Neuronal stem cell (in vitro differentiated cells): ENCODE measurements at regions not wholly inside any gene's neighbourhood (a gene's known extent, or its start where the extent isn't known, plus 50 kb on each side); places are given as distances from the start of the nearest gene placed in this dataset.
"Not testable (repeated sequence)": the region's sequence is repeated elsewhere in the genome, so short reads cannot be mapped to it uniquely, and the experiment has no call there.

Experiments used
- DNase-seq: peaks from one replicate; pipeline ENCODE4 v3.0.0-alpha.2; 2013; ENCODE audit warnings: low spot score
- H2AFZ ChIP-seq: one replicate; pipeline ENCODE4 v1.6.1; 2013; ENCODE audit warnings: mild to moderate bottlenecking, low read length, inconsistent platforms
- H2AK5ac ChIP-seq: 2 replicates; pipeline ENCODE4 v1.6.1; 2013; ENCODE audit warnings: low read depth, mild to moderate bottlenecking, inconsistent platforms, low read length, moderate library complexity, mixed read lengths
- H2BK120ac ChIP-seq: 2 replicates; pipeline ENCODE4 v1.6.1; 2013; ENCODE audit warnings: low read depth, mild to moderate bottlenecking, inconsistent platforms, low read length, moderate library complexity, mixed read lengths
- H2BK12ac ChIP-seq: one replicate; pipeline ENCODE4 v1.6.1; 2013; ENCODE audit warnings: low read length, inconsistent platforms
- H2BK15ac ChIP-seq: 2 replicates; pipeline ENCODE4 v1.6.1; 2013; ENCODE audit warnings: mild to moderate bottlenecking, low read length, inconsistent platforms, mixed read lengths
- H2BK5ac ChIP-seq: one replicate; pipeline ENCODE4 v1.6.1; 2013; ENCODE audit warnings: inconsistent platforms, mild to moderate bottlenecking, low read length, moderate library complexity
- H3K14ac ChIP-seq: one replicate; pipeline ENCODE4 v1.6.1; 2013; ENCODE audit warnings: low read length, inconsistent platforms
- H3K18ac ChIP-seq: 2 replicates; pipeline ENCODE4 v1.6.1; 2013; ENCODE audit warnings: low read length, inconsistent platforms
- H3K23ac ChIP-seq: 2 replicates; pipeline ENCODE4 v1.6.1; 2013; ENCODE audit warnings: low read depth, mild to moderate bottlenecking, mixed read lengths, low read length, inconsistent platforms; ENCODE audit not compliant: poor library complexity
- H3K27ac ChIP-seq: replicated peaks from 3 replicates; pipeline ENCODE4 v1.5.1; 2013; ENCODE audit warnings: low read length, inconsistent platforms
- H3K27me3 ChIP-seq, 3 experiments: 2 replicates each; pipeline ENCODE4 v1.6.1; 2013; ENCODE audit warnings: low read length in 3 of 3, mild to moderate bottlenecking in 2 of 3, inconsistent platforms in 1 of 3, low read depth in 1 of 3, mixed read lengths in 1 of 3, moderate library complexity in 1 of 3; ENCODE audit not compliant: control insufficient read depth in 3 of 3, insufficient read depth in 3 of 3
- H3K36me3 ChIP-seq, 2 donors: replicated peaks in 1 of 2; 2 replicates each; pipeline ENCODE4 v1.6.1; 2013; ENCODE audit warnings: low read length in 2 of 2; ENCODE audit not compliant: control insufficient read depth in 2 of 2, insufficient read depth in 2 of 2
- H3K4ac ChIP-seq: 2 replicates; pipeline ENCODE4 v1.6.1; 2013; ENCODE audit warnings: inconsistent platforms, mild to moderate bottlenecking, low read length, moderate library complexity
- H3K4me1 ChIP-seq, 2 donors: 1 replicate in 1 of 2; 2 replicates in 1 of 2; pipeline ENCODE4 v1.6.1; 2013; ENCODE audit warnings: low read length in 2 of 2, low read depth in 1 of 2; ENCODE audit not compliant: control insufficient read depth in 2 of 2, insufficient read depth in 1 of 2
- H3K4me2 ChIP-seq: one replicate; pipeline ENCODE4 v1.6.1; 2013; ENCODE audit warnings: mild to moderate bottlenecking, low read length, inconsistent platforms; ENCODE audit not compliant: insufficient read depth, poor library complexity, severe bottlenecking
- H3K4me3 ChIP-seq, 2 donors: 2 replicates each; pipeline ENCODE4 v1.5.1; 2013; ENCODE audit warnings: low read length in 2 of 2, mild to moderate bottlenecking in 2 of 2, inconsistent platforms in 1 of 2, moderate library complexity in 1 of 2
- H3K79me1 ChIP-seq: one replicate; pipeline ENCODE4 v1.6.1; 2013; ENCODE audit warnings: low read depth, mild to moderate bottlenecking, inconsistent platforms, low read length, moderate library complexity
- H3K9ac ChIP-seq: one replicate; pipeline ENCODE4 v1.6.1; 2013; ENCODE audit warnings: mild to moderate bottlenecking, low read depth, low read length, inconsistent platforms; ENCODE audit not compliant: poor library complexity
- H3K9me3 ChIP-seq, 2 donors: replicated peaks in 1 of 2; 2 replicates each; pipeline versions ENCODE3 to v1.6.1; 2013; ENCODE audit warnings: low read length in 2 of 2, mild to moderate bottlenecking in 2 of 2, inconsistent platforms in 1 of 2, low read depth in 1 of 2, mixed read lengths in 1 of 2, moderate library complexity in 1 of 2; ENCODE audit not compliant: control insufficient read depth in 2 of 2, insufficient read depth in 1 of 2
- H4K8ac ChIP-seq: one replicate; pipeline ENCODE4 v1.6.1; 2013; ENCODE audit warnings: low read depth, mild to moderate bottlenecking, inconsistent platforms, low read length, moderate library complexity
- H4K91ac ChIP-seq: one replicate; pipeline ENCODE4 v1.6.1; 2013; ENCODE audit warnings: low read length, low read depth, mild to moderate bottlenecking, inconsistent platforms; ENCODE audit not compliant: poor library complexity
- WGBS, 2 donors: extraction: QIAGEN DNeasy Blood & Tissue Kit; methylation state at CpG; one replicate each; pipeline ENCODE4 v1.1.7; 2013; ENCODE audit warnings: missing lambda C conversion rate in 2 of 2, mixed read lengths in 1 of 2; ENCODE audit not compliant: insufficient read length in 2 of 2, insufficient replicate concordance in 1 of 2; ENCODE audit errors: extremely low coverage in 2 of 2; 5-methylcytosine and 5-hydroxymethylcytosine counted together

DNA sequence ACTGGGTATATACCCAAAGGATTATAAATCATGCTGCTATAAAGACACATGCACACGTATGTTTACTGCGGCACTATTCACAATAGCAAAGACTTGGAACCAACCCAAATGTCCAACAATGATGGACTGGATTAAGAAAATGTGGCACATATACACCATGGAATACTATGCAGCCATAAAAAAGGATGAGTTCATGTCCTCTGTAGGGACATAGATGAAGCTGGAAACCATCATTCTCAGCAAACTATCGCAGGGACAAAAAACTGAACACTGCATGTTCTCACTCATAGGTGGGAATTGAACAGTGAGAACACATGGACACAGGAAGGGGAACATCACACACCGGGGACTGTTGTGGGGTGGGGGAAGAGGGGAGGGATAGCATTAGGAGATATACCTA lies 1211.0 kb downstream of the FSCB start:
- H3K9me3 ChIP-seq, H2BK120ac ChIP-seq, H3K79me1 ChIP-seq, H3K4me2 ChIP-seq, H4K8ac ChIP-seq, H3K23ac ChIP-seq, H4K91ac ChIP-seq, H3K36me3 ChIP-seq, H2AFZ ChIP-seq, H3K4me1 ChIP-seq, H3K27me3 ChIP-seq, H2AK5ac ChIP-seq, H3K14ac ChIP-seq, H2BK15ac ChIP-seq, H2BK12ac ChIP-seq, H3K18ac ChIP-seq, DNase-seq, H3K27ac ChIP-seq, H3K4me3 ChIP-seq, H3K9ac ChIP-seq, H2BK5ac ChIP-seq, H3K4ac ChIP-seq: not testable (repeated sequence)
- no CpG with 5 or more reads among the region's 4 CpGs for WGBS, 2 donors

DNA sequence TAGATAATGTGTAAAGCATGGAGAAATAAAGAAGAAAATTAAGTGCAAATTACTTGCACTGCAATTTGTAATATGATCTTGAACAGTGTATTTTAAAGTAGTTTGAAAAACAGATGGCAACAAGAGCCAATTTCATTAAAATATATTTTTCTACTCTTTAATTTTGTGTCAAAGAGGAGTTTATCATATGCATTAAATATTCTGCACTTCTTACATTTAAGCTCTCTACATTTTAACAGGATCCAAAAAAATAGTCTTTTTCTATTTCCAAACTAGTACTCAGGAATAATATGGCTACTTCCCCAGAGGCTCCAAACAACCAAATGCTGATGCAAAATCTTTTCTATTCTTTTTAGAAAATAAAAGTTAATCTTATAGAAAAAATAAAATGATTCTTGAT lies 1221.5 kb downstream of the FSCB start:
- no peak overlapping the region for H2BK15ac ChIP-seq
- H3K4ac ChIP-seq = no peak overlapping the region
- no peak overlapping the region for H3K4me2 ChIP-seq
- H4K91ac ChIP-seq = no peak overlapping the region
- no peaks in the 10 kb centered on the region for H3K36me3 ChIP-seq
- H3K9ac ChIP-seq = no peak overlapping the region
- no peak overlapping the region for H3K18ac ChIP-seq
- no peak for DNase-seq
- H3K14ac ChIP-seq = no peak overlapping the region
- H3K4me3 ChIP-seq = no peak overlapping the region
- H3K27ac ChIP-seq = no peak overlapping the region
- no peaks in the 10 kb centered on the region for H3K9me3 ChIP-seq
- H3K79me1 ChIP-seq = no peaks in the 10 kb centered on the region
- no peak overlapping the region for H2AK5ac ChIP-seq
- no peak overlapping the region for H2BK120ac ChIP-seq
- no peaks in the 10 kb centered on the region for H3K4me1 ChIP-seq
- H2AFZ ChIP-seq = no peak overlapping the region
- no peak overlapping the region for H4K8ac ChIP-seq
- no peak overlapping the region for H2BK5ac ChIP-seq
- H3K27me3 ChIP-seq = no peaks in the 10 kb centered on the region
- no peak overlapping the region for H3K23ac ChIP-seq
- no peak overlapping the region for H2BK12ac ChIP-seq

- Histone ChIP-seq H3K79me1 (no peaks in the 10 kb centered on the region), H3K9ac (no peak overlapping the region), H3K4me3 (no peak overlapping the region), H3K4ac (no peak overlapping the region), H2BK15ac (no peak overlapping the region), H3K36me3 (no peaks in the 10 kb centered on the region), H3K27me3 (no peaks in the 10 kb centered on the region), H3K4me2 (no peak overlapping the region), H4K8ac (no peak overlapping the region), H3K18ac (no peak overlapping the region), H2BK5ac (no peak overlapping the region), H3K23ac (no peak overlapping the region), H4K91ac (no peak overlapping the region), H3K9me3 (no peaks in the 10 kb centered on the region), H3K14ac (no peak overlapping the region), H2BK12ac (no peak overlapping the region), H2BK120ac (no peak overlapping the region), H3K4me1 (no peaks in the 10 kb centered on the region), H2AK5ac (no peak overlapping the region), H3K27ac (no peak overlapping the region), H2AFZ (no peak overlapping the region)
- DNase-seq = no peak
- WGBS, 2 donors = no CpG with 5 or more reads among the region's 4 CpGs
Measured at GRCh38 chr14:43260056-43260455, 1247.0 kb downstream of the FSCB start.

GRCh38 chr14:43258396-43258795 lies 1248.7 kb downstream of the FSCB start:
- WGBS, 2 donors = no CpG with 5 or more reads among the region's 2 CpGs
- Histone ChIP-seq H2BK5ac (no peak overlapping the region), H2BK15ac (no peak overlapping the region), H3K36me3 (no peaks in the 10 kb centered on the region), H2AK5ac (no peak overlapping the region), H3K4ac (no peak overlapping the region), H3K18ac (no peak overlapping the region), H3K4me3 (no peak overlapping the region), H3K14ac (no peak overlapping the region), H4K8ac (no peak overlapping the region), H3K79me1 (no peaks in the 10 kb centered on the region), H3K9me3 (no peaks in the 10 kb centered on the region), H3K9ac (no peak overlapping the region), H2BK120ac (no peak overlapping the region), H3K27ac (no peak overlapping the region), H3K4me1 (no peaks in the 10 kb centered on the region), H2BK12ac (no peak overlapping the region), H3K27me3 (no peaks in the 10 kb centered on the region), H2AFZ (no peak overlapping the region), H4K91ac (no peak overlapping the region), H3K23ac (no peak overlapping the region), H3K4me2 (no peak overlapping the region)
- no peak for DNase-seq
